Fibroblast of lung (primary cell): ENCODE measurements at regions not wholly inside any gene's neighbourhood (a gene's known extent, or its start where the extent isn't known, plus 50 kb on each side); places are given as distances from the start of the nearest gene placed in this dataset.
"Not testable (repeated sequence)": the region's sequence is repeated elsewhere in the genome, so short reads cannot be mapped to it uniquely, and the experiment has no call there.

Experiments
- EZH2 ChIP-seq: IDR thresholded peaks from 2 replicates; pipeline ENCODE4 v1.5.1; 2012; ENCODE audit warnings: low read length, control low read depth, mild to moderate bottlenecking; ENCODE audit errors: missing control alignments
- TF ChIP-seq, protein P1 (sequence below), 2 donors: IDR thresholded peaks in 1 of 2; conservative IDR thresholded peaks in 1 of 2; 1 replicate in 1 of 2; 2 replicates in 1 of 2; pipeline ENCODE4 v1.5.1; 2011 to 2012; ENCODE audit warnings: low read length in 2 of 2, control low read depth in 1 of 2, inconsistent platforms in 1 of 2, low read depth in 1 of 2, mild to moderate bottlenecking in 1 of 2

DNA sequence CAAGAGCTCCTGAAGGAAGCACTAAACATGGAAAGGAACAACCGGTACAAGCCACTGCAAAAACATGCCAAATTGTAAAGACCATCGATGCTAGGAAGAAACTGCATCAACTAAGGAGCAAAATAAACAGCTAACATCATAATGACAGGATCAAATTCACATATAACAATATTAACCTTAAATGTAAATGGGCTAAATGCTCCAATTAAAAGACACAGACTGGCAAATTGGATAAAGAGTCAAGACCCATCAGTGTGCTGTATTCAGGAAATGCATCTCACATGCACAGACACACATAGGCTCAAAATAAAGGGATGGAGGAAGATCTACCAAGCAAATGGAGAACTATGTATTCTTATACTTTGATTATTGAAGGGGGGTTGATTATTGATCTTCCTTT lies 156.6 kb upstream of the NAMPT start:
- TF ChIP-seq, protein P1, sequence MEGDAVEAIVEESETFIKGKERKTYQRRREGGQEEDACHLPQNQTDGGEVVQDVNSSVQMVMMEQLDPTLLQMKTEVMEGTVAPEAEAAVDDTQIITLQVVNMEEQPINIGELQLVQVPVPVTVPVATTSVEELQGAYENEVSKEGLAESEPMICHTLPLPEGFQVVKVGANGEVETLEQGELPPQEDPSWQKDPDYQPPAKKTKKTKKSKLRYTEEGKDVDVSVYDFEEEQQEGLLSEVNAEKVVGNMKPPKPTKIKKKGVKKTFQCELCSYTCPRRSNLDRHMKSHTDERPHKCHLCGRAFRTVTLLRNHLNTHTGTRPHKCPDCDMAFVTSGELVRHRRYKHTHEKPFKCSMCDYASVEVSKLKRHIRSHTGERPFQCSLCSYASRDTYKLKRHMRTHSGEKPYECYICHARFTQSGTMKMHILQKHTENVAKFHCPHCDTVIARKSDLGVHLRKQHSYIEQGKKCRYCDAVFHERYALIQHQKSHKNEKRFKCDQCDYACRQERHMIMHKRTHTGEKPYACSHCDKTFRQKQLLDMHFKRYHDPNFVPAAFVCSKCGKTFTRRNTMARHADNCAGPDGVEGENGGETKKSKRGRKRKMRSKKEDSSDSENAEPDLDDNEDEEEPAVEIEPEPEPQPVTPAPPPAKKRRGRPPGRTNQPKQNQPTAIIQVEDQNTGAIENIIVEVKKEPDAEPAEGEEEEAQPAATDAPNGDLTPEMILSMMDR (conservative IDR thresholded peaks at IDR 0.05 in 1 of 2, IDR thresholded peaks at IDR 0.05 in 1 of 2; ENCODE audit: low read depth in 1 of 2, low read length in 2 of 2) = not testable (repeated sequence)
- not testable (repeated sequence) for TF ChIP-seq EZH2
